PC-9 (cell line): ENCODE measurements at regions not wholly inside any gene's neighbourhood (a gene's known extent, or its start where the extent isn't known, plus 50 kb on each side); places are given as distances from the start of the nearest gene placed in this dataset.

ENCODE experiments used
- BruUV-seq: library from RNA; stranded (reverse); fragments of 400-500 nt; replicated peaks from 2 replicates; lab custom pipeline; 2021; lab: Mats Ljungman, UMichigan
- CTCF ChIA-PET: fragments of 300-600 bp; sonication (Branson Sonifier 250); formaldehyde crosslinking; loops from one replicate; lab custom pipeline; 2022; ENCODE audit warnings: antibody characterized with exemption; lab: Charles Lee
- POLR2A ChIA-PET: fragments of 300-600 bp; sonication (Branson Sonifier 250); formaldehyde crosslinking; loops from one replicate; lab custom pipeline; 2022; ENCODE audit warnings: antibody characterized with exemption; ENCODE audit not compliant: unreplicated experiment; lab: Charles Lee
- DNase-seq, 2 experiments: peaks; one replicate each; pipeline versions ENCODE4 v3.0.0 to v3.0.0-alpha.2; 2015 to 2022; ENCODE audit warnings: mixed read lengths in 1 of 2
- H2AFZ ChIP-seq: fragments of 200-600 bp; sonication (generic); 2 replicates; pipeline ENCODE4 v1.8.1; 2017; ENCODE audit warnings: antibody characterized with exemption
- H3F3A ChIP-seq: fragments of 200-600 bp; sonication (generic); 2 replicates; pipeline ENCODE4 v1.8.1; 2017; ENCODE audit warnings: antibody characterized with exemption, mild to moderate bottlenecking, low read depth; ENCODE audit not compliant: insufficient read depth
- H3K27ac ChIP-seq: fragments of 200-600 bp; sonication (generic); 2 replicates; pipeline ENCODE4 v1.6.1; 2016; ENCODE audit warnings: mixed run types
- H3K27me3 ChIP-seq: fragments of 200-600 bp; sonication (generic); 2 replicates; pipeline ENCODE4 v1.6.1; 2016; ENCODE audit warnings: low read depth, mixed run types; ENCODE audit not compliant: insufficient read depth
- H3K36me3 ChIP-seq: fragments of 200-600 bp; sonication (generic); 2 replicates; pipeline ENCODE4 v1.6.1; 2016; ENCODE audit warnings: low read depth, mixed run types
- H3K4me1 ChIP-seq: fragments of 200-600 bp; sonication (generic); replicated peaks from 2 replicates; pipeline ENCODE4 v1.6.1; 2016; ENCODE audit warnings: mixed run types; ENCODE audit not compliant: insufficient read depth
- H3K4me2 ChIP-seq: fragments of 200-600 bp; sonication (generic); 2 replicates; pipeline ENCODE4 v1.6.1; 2017; ENCODE audit warnings: mixed run types
- H3K4me3 ChIP-seq: fragments of 200-600 bp; sonication (generic); 2 replicates; pipeline ENCODE4 v1.6.1; 2016; ENCODE audit warnings: mixed run types
- H3K79me2 ChIP-seq: fragments of 200-600 bp; sonication (generic); 2 replicates; pipeline ENCODE4 v1.6.1; 2017; ENCODE audit warnings: low read depth, mixed run types
- H3K9me2 ChIP-seq: fragments of 200-600 bp; sonication (generic); 2 replicates; pipeline ENCODE4 v1.8.1; 2017; ENCODE audit warnings: mild to moderate bottlenecking; ENCODE audit not compliant: insufficient read depth
- H3K9me3 ChIP-seq: fragments of 200-600 bp; sonication (generic); 2 replicates; pipeline ENCODE4 v1.8.1; 2016; ENCODE audit warnings: low read depth; ENCODE audit not compliant: insufficient read depth
- H4K20me1 ChIP-seq: fragments of 200-600 bp; sonication (generic); 2 replicates; pipeline ENCODE4 v1.8.1; 2017; ENCODE audit not compliant: insufficient read depth
- CTCF ChIP-seq: fragments of 200-600 bp; sonication (generic); conservative IDR thresholded peaks from 2 replicates; pipeline ENCODE4 v1.6.1; 2017; ENCODE audit warnings: mixed run types, antibody characterized with exemption, mild to moderate bottlenecking, moderate library complexity
- EZH2 ChIP-seq: fragments of 200-600 bp; sonication (generic); IDR thresholded peaks from 2 replicates; pipeline ENCODE4 v1.8.0; 2017; ENCODE audit warnings: antibody characterized with exemption, low read depth
- intact Hi-C: fragments of 100-400 bp; cut with micrococcal nuclease; formaldehyde crosslinking; loops from one replicate; pipeline ENCODE4 v1.10.0; 2022; ENCODE audit not compliant: unreplicated experiment

GRCh38 chr2:19021100-19021476 lies 337.3 kb downstream of the OSR1 start:
- Histone ChIP-seq H2AFZ (no peak overlapping the region), H3K36me3 (no peaks in the 10 kb centered on the region), H3K4me1 (no peaks in the 10 kb centered on the region), H4K20me1 (no peaks in the 10 kb centered on the region), H3K27me3 (no peaks in the 10 kb centered on the region), H3K79me2 (no peaks in the 10 kb centered on the region), H3K9me2 (no peaks in the 10 kb centered on the region), H3K27ac (no peak overlapping the region), H3K4me2 (0 out of 2 replicates have a peak overlapping the region, but pooled peaks have one; percentile 21), H3K9me3 (no peaks in the 10 kb centered on the region; the same call in 1 of the 2 replicates), H3K4me3 (no peak overlapping the region), H3F3A (no peaks in the 10 kb centered on the region)
- intact Hi-C loops: loop anchor here (1.0 kb wide), 1 partner anchor 30 kb away; no protein-coding TSS in a partner anchor
- no peak for TF ChIP-seq EZH2
- TF ChIP-seq CTCF: no peak
- peak; percentile 10 to 42 for DNase-seq
- ChIA-PET CTCF (interaction anchor here (0.5 kb wide), 1 partner anchor 109 kb away, joined by 4 read pairs; no protein-coding TSS in a partner anchor), POLR2A (interaction anchor here (0.6 to 0.7 kb wide), 2 partner anchors 119 to 1045 kb away, joined by 5 read pairs; no protein-coding TSS in a partner anchor)
- no TSS peak for BruUV-seq

- H4K20me1 ChIP-seq: no peaks in the 10 kb centered on the region
- H2AFZ ChIP-seq: no peak overlapping the region
- TF ChIP-seq EZH2: no peak
- TF ChIP-seq CTCF: no peak
- H3K36me3 ChIP-seq: no peaks in the 10 kb centered on the region
- DNase-seq: no peak
- ChIA-PET POLR2A (interaction anchor here (0.6 to 0.7 kb wide), 2 partner anchors 120 to 1046 kb away, joined by 5 read pairs; no protein-coding TSS in a partner anchor), CTCF (interaction anchor here (0.5 kb wide), 1 partner anchor 110 kb away, joined by 4 read pairs; no protein-coding TSS in a partner anchor)
- no peaks in the 10 kb centered on the region for H3K79me2 ChIP-seq
- H3K4me3 ChIP-seq: no peak overlapping the region
- H3K27ac ChIP-seq: no peak overlapping the region
- no peaks in the 10 kb centered on the region for H3K27me3 ChIP-seq
- intact Hi-C loops: loop anchor here (1.0 kb wide), 1 partner anchor 29 kb away; no protein-coding TSS in a partner anchor
- BruUV-seq: no TSS peak
- H3K9me3 ChIP-seq: no peaks in the 10 kb centered on the region; the same call in 1 of the 2 replicates
- no peaks in the 10 kb centered on the region for H3F3A ChIP-seq
- no peaks in the 10 kb centered on the region for H3K4me1 ChIP-seq
- no peak overlapping the region for H3K4me2 ChIP-seq
- no peaks in the 10 kb centered on the region for H3K9me2 ChIP-seq
Observed at GRCh38 chr2:19020144-19021099, 338.0 kb downstream of the OSR1 start.

GRCh38 chr2:19009510-19009909 lies 348.9 kb downstream of the OSR1 start:
- Histone ChIP-seq H2AFZ (no peak overlapping the region), H3K36me3 (0 out of 2 replicates have a peak, but pooled peaks cover 4% of the 10 kb centered on the region), H3K79me2 (no peaks in the 10 kb centered on the region), H3K4me1 (peaks cover 14% of the 10 kb centered on the region; the same call in 1 of the 2 replicates), H3K4me2 (no peak overlapping the region), H3K9me2 (no peaks in the 10 kb centered on the region; the same call in 1 of the 2 replicates), H4K20me1 (no peaks in the 10 kb centered on the region), H3K27me3 (no peaks in the 10 kb centered on the region), H3F3A (no peaks in the 10 kb centered on the region; the same call in 1 of the 2 replicates), H3K4me3 (no peak overlapping the region), H3K9me3 (peaks cover under 1% of the 10 kb centered on the region; the same call in 1 of the 2 replicates), H3K27ac (no peak overlapping the region)
- intact Hi-C loops: no loop called here
- TF ChIP-seq CTCF (no peak), EZH2 (no peak)
- BruUV-seq: no TSS peak
- ChIA-PET POLR2A (no interaction called here), CTCF (no interaction called here)
- peak in 1 of 2 experiments; percentile 74 for DNase-seq
